CD4-positive, alpha-beta T cell treated with Interleukin-1 beta for 1 hour (primary cell): ENCODE measurements at regions not wholly inside any gene's neighbourhood (a gene's known extent, or its start where the extent isn't known, plus 50 kb on each side); places are given as distances from the start of the nearest gene placed in this dataset.
"Not testable (repeated sequence)": the region's sequence is repeated elsewhere in the genome, so short reads cannot be mapped to it uniquely, and the experiment has no call there.

Experiments
- DNase-seq, 2 donors: peaks; one replicate each; pipeline ENCODE4 v3.0.0-alpha.2; 2020 to 2022

DNA sequence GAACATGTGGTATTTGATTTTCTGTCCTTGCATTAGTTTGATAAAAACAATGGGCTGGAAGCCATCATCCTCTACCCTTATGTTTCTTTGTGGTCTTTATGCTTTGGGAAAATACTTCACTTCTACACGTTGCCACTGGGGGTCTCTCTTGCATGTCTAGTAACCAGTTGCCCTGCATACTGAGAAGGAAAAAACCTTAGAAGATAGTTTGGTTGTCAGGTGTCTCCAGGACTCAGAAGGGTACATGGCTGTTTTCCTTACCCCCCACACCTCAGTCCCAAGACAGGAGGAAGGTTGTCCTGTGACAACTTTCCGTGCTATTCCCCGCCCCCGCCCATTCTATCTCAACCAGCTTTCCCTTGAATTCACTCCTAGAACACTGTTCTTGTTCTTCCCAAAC lies 62.1 kb upstream of the LANCL3 start:
- DNase-seq: peak in 1 of 2 donors; percentile 0

DNA sequence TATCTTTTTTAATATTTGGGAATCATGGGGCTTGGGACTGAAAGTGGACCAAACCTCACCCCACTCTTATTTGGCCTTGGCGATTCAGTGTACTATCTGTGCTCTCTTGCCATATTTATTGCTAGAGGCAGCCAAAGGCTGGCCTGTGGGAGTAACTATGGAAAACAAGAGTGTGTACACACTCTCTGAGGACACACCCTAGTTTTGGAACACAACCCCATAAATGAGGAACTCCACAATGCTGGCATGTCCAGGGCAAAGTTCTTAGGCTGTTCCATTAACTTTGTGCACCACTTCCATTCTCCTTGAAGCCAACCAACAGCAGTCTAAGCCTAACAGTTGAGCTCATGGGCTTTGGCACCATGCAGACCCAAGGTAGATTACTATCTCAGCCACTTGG lies 54.9 kb upstream of the LANCL3 start:
- DNase-seq: not testable (repeated sequence)

DNA sequence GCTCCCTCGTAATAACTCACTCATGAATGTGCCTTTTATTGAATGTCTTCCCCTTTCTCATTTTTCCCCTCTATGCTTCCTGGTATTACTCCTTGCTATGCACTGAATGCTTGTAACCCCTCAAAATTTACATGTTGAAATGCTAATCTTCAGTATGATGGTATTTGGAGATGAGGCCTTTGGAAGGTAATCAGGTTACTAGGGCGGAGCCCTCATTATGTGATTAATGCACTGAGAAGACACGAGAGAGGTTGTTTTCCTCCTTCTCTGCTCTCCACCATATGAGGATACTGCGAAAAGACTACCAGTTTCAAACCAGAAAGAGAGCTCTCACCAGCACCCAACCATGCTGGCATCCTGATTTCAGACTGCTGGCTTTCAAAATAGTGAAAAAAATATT lies 52.2 kb upstream of the LANCL3 start:
- DNase-seq: not testable (repeated sequence)

GRCh38 chrX:37520860-37521450 lies 50.5 kb upstream of the LANCL3 start:
- not testable (repeated sequence) for DNase-seq
